ENCODE measurements at regions not wholly inside any gene's neighbourhood (a gene's known extent, or its start where the extent isn't known, plus 50 kb on each side); places are given as distances from the start of the nearest gene placed in this dataset.
"Not testable (repeated sequence)": the region's sequence is repeated elsewhere in the genome, so short reads cannot be mapped to it uniquely, and the experiment has no call there.

- no peak for DNase-seq
Observed at GRCh38 chr17:71636644-71637043, 484.2 kb upstream of the SOX9 start.

DNA sequence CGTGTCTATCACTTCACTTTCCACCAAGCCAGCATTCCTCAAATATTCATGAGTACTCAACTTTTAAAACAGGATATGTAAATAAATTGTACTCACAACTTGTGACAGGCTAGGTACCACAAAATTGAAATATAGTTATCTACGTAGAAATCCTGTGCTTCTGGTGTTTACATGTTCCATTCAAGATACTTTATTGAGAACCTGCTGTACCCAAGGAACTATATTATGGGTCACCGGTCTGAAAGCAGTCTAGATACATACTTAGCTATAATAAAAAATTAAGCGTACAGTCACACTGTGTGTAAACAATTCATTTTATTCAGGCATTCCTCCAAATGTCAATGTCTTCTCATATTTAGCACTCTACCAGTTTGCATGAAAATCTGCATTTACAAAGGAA, 482.2 kb upstream of the SOX9 start:
- DNase-seq = no peak

- no peak for DNase-seq
Observed at GRCh38 chr17:71639865-71640264, 481.0 kb upstream of the SOX9 start.

GRCh38 chr17:71646890-71647289, 473.9 kb upstream of the SOX9 start:
- DNase-seq = not testable (repeated sequence)

DNA sequence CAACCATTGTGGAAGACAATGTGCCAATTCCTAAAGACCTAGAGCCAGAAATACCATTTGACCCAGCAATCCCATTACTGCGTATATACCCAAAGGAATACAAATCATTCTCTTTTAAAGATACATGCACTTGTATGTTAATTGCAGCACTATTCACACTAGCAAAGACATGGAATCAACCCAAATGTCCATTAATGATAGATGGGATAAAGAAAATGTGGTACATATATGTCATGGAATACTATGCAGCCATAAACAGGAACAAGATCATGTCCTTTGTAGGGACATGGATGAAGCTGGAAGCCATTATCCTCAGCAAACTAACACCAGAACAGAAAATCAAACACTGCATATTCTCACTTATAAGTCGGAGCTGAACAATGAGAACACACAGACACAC, 472.5 kb upstream of the SOX9 start:
- not testable (repeated sequence) for DNase-seq

DNA sequence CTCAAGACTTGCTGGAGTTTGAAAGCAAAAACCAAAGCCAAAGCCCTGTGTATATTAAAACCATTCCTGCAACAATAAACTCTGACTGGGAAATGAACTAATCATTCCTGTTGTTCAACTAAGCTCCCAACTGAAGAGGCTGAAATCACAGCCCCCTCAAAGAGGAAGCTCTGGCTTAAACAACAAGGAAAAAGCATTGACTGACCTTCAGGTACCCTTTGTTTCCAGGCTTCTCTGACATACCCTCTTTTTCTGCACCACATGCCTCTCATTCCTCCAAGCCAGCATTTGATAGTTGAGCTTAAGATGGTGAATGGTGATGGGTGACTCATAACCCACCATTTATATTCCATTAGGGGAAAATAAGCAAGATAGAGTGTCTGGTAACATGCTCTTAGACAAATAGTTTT, 470.9 kb upstream of the SOX9 start:
- DNase-seq = no peak

DNA sequence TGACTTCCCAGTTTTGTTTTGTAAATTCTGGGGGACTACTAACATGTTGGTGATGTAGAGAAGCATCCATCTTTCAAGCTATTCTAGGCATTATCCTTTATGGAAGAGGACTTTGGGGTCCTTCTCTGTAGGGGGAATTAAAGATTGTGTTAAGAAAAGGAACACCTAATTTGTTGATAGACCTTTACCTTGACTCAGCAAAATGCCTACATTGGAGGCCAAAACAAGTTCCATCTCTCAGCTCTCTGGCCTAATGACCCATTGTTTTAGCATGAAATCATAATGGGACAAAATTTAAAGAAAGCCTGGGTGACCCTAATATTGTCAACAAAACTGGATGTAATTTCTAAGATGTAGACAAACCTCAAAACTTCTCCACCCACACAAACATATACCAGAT, 465.3 kb upstream of the SOX9 start:
- DNase-seq = no peak

- DNase-seq = no peak
Observed at GRCh38 chr17:71656964-71657858, 463.6 kb upstream of the SOX9 start.

DNA sequence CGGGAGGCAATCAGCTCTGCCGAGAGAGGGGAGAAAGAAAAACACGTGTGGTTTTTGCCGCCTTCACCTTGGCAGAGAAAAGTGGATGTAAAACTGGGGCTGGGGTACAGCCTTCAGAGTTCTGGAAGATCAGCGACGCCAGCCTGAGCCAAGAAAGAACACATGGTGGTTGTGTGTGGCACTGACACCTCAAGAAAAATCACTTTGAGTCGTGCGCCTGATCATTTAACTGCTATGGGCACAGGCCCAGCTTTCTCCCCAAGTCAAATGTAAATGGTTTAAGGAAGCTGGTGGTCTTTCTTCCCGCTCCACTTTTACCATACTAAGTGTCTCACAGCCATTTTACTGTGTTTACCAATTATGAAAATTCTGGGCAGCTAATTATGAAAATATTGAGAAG, 461.8 kb upstream of the SOX9 start:
- no peak for DNase-seq

DNA sequence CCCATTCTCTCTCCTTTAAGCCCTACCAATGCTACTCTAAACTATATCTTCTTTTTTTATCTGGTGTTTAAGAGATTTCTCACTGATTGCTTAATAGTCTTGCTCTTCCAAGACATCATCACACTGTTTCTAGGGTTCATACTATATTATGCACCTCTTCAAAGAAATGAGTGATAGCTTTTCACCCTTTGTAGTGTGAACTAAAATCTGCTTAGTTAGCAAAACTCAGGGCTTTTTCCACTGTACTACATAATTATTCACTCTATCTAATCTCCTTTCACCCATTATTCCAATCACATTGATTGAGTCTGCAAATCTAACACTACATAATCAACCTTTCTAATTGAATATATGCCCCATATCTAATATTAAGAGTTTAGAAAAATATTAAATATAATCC, 456.0 kb upstream of the SOX9 start:
- DNase-seq = no peak

GRCh38 chr17:71666047-71666446, 454.8 kb upstream of the SOX9 start:
- DNase-seq = no peak

- no peak for DNase-seq
Observed at GRCh38 chr17:71667661-71668060, 453.2 kb upstream of the SOX9 start.

DNA sequence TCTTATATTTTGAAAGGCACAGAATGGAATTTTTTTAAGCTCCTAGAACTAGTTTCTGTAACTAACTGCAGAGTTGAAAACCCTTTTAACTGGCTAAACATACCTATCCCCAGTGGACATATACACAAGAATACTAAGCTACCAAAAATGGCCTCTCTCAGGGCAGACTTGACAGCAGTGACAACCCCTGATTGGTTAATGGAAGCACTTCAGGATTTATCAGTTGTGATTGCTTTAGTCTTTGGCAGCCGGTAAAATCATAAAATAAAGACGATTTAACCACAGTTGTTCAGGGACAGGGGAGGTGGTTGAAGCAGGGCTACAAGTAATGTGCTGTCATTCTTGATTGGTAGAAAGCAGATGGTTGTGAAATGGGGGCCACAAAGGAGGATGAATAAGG, 452.0 kb upstream of the SOX9 start:
- DNase-seq = no peak

- DNase-seq = no peak
Observed at GRCh38 chr17:71677439-71677838, 443.4 kb upstream of the SOX9 start.

GRCh38 chr17:71679832-71680231, 441.0 kb upstream of the SOX9 start:
- DNase-seq = no peak

GRCh38 chr17:71681427-71682173, 439.2 kb upstream of the SOX9 start:
- DNase-seq = no peak

GRCh38 chr17:71682174-71682494, 438.7 kb upstream of the SOX9 start:
- DNase-seq = no peak

- no peak for DNase-seq
Observed at GRCh38 chr17:71689782-71690181, 431.0 kb upstream of the SOX9 start.

DNA sequence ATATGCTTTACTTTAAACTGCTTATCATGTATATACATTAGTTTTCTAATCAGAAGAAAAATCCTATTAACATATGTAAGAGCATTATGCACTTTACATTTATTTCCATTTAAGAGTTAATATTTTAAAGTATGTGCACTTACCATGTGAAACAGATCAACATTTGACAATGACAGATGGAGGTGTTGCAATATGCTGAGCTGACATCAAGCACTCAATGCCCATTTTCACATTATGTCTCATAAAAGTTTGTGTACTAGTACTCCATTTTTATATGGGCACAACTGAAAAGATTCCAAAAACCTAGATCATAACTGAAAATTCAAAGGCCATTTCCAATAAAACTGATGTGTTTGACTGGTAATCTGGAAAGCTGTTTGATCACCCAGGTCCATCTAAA, 420.9 kb upstream of the SOX9 start:
- DNase-seq = no peak

DNA sequence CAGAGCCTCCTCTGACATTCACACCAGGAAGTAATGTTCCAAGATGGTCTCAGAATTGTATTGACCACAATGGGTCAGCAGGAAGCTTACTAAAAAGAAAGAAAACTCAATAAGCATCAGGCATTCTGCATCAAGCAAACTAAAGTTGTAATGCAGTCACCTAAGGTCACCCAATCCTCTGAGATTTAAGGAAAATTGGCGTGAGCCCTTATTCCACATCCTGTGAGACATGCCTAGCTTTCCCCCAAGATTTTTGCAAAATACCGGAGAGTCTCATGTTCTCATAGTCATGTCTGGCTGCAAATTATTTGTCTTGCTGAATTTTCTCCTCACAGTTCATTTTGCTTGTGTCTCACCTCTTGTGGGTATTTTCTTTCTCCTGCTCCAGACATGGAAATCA, 417.1 kb upstream of the SOX9 start:
- no peak for DNase-seq

DNA sequence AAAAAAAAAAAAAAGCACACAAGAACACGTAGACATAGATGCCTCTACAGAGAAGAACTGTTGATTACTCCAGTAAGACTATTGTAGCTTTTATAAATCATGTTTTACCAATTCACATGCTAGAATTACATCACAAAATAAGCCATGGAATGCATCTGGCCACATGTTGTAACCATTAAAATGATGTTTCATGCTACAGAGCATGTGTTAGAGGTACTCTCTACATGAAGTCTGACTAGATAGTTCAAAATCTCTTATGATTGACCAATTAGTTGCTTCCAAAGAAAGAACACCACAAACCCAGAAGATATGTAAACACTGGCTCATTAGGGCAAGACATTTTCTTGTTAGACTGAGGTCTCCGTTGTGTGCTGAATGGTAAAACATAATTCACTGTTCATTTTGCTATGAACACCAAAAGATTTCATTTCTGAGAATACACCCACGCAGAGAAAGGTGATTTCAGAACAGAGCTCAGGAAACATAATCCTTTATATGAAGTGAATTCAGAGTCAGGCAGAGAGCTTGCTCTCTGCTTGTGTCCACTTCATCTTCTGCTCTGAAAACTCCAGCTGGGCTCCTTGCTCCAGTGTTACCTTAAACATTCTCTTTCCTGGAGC, 411.4 kb upstream of the SOX9 start:
- no peak for DNase-seq

DNA sequence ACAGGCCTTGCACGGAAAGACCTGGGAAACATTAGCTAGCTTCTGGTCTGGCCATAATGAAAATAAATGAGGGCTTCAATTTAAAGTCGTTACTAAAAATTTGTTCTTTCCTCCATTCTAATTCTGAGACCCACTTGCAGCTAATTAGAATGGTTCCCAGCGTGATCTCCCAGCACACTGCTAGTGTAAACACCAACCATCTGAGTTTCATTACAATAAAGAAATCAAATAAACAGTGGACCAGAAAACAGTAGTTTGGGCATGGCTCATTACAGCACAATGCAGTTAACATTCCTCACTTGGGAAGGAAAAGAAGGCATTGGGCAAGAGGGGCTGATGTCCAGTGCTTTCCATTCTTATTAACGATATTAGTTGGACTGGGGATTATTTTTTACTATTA, 410.9 kb upstream of the SOX9 start:
- peak; percentile 22 for DNase-seq

- DNase-seq = no peak
Observed at GRCh38 chr17:71710816-71711215, 410.0 kb upstream of the SOX9 start.
